ENCODE measurements at regions not wholly inside any gene's neighbourhood (a gene's known extent, or its start where the extent isn't known, plus 50 kb on each side); places are given as distances from the start of the nearest gene placed in this dataset.

- TF ChIP-seq CTCF (IDR thresholded peaks at IDR 0.05; ENCODE audit: insufficient read depth, low read length), result no peak
- TF ChIP-seq POLR2AphosphoS5 (IDR thresholded peaks at IDR 0.05; ENCODE audit: low read depth), result no peak
- TF ChIP-seq REST (IDR thresholded peaks at IDR 0.05; ENCODE audit: insufficient replicate concordance, low read depth), result no peak
- TF ChIP-seq SPI1 (IDR thresholded peaks at IDR 0.05; ENCODE audit: borderline replicate concordance, low read depth), result no peak
Observed at GRCh38 chr15:89406940-89407607, 72.5 kb upstream of the POLG start.

Measured in HL-60 (cell line).